SK-N-SH (cell line): ENCODE measurements at regions not wholly inside any gene's neighbourhood (a gene's known extent, or its start where the extent isn't known, plus 50 kb on each side); places are given as distances from the start of the nearest gene placed in this dataset.

Source experiments
- CTCF ChIA-PET: fragments of 300-600, 350-600 bp; formaldehyde crosslinking; extraction: SDS; loops from one replicate; lab custom pipeline; 2021; lab: Yijun Ruan, JAX
- POLR2A ChIA-PET: fragments of 350-600 bp; sonication (Branson Sonifier 250); formaldehyde crosslinking; extraction: SDS; loops from one replicate; lab custom pipeline; 2020; ENCODE audit warnings: antibody characterized with exemption, inconsistent platforms; lab: Yijun Ruan, JAX
- DNase-seq: peaks from one replicate; pipeline ENCODE4 v3.0.0; 2012
- H2AFZ ChIP-seq: fragments of 200-600 bp; sonication (generic); 2 replicates; pipeline ENCODE4 v1.8.1; 2016; ENCODE audit warnings: antibody characterized with exemption, mild to moderate bottlenecking, low read depth
- H3F3A ChIP-seq: fragments of 200-600 bp; sonication (generic); replicated peaks from 2 replicates; pipeline ENCODE3; 2016; ENCODE audit warnings: antibody characterized with exemption, mild to moderate bottlenecking; ENCODE audit not compliant: insufficient read depth
- H3K27ac ChIP-seq, 2 experiments: fragments of 200-500 bp in 1 of 2; fragments of 200-600 bp in 1 of 2; sonication (Bioruptor generic) in 1 of 2; sonication (generic), shearing (Covaris generic) in 1 of 2; 2 replicates each; pipeline versions ENCODE4 v1.5.1 to v1.6.1; 2014 to 2016; ENCODE audit warnings: low read depth in 2 of 2, inconsistent platforms in 1 of 2, low read length in 1 of 2, mild to moderate bottlenecking in 1 of 2, mixed read lengths in 1 of 2
- H3K27me3 ChIP-seq: fragments of 200-600 bp; sonication (generic), shearing (Covaris generic); 2 replicates; pipeline ENCODE4 v1.6.1; 2016; ENCODE audit warnings: mixed run types; ENCODE audit not compliant: insufficient read depth
- H3K36me3 ChIP-seq, 2 experiments: fragments of 200-500 bp in 1 of 2; fragments of 200-600 bp in 1 of 2; sonication (Bioruptor generic) in 1 of 2; sonication (generic) in 1 of 2; replicated peaks in 1 of 2; 2 replicates each; pipeline versions ENCODE3 to v1.5.1; 2014 to 2016; ENCODE audit warnings: low read length in 1 of 2, mild to moderate bottlenecking in 1 of 2; ENCODE audit not compliant: insufficient read depth in 2 of 2, control insufficient read depth in 1 of 2
- H3K4me1 ChIP-seq, 2 experiments: fragments of 200-500 bp in 1 of 2; fragments of 200-600 bp in 1 of 2; sonication (Bioruptor generic) in 1 of 2; sonication (generic), shearing (Covaris generic) in 1 of 2; 2 replicates each; pipeline versions ENCODE4 v1.5.1 to v1.6.1; 2014 to 2016; ENCODE audit warnings: low read depth in 1 of 2, low read length in 1 of 2, mixed run types in 1 of 2; ENCODE audit not compliant: insufficient read depth in 2 of 2, control insufficient read depth in 1 of 2
- H3K4me2 ChIP-seq: fragments of 200-600 bp; sonication (generic), shearing (Covaris generic); 2 replicates; pipeline ENCODE4 v1.6.1; 2017; ENCODE audit warnings: mixed run types
- H3K4me3 ChIP-seq, 2 experiments: fragments of 200-500 bp in 1 of 2; fragments of 200-600 bp in 1 of 2; sonication (Bioruptor generic) in 1 of 2; sonication (generic), shearing (Covaris generic) in 1 of 2; 2 replicates each; pipeline versions ENCODE4 v1.5.1 to v1.8.1; 2014 to 2016; ENCODE audit warnings: low read depth in 2 of 2, inconsistent platforms in 1 of 2, low read length in 1 of 2, mild to moderate bottlenecking in 1 of 2, mixed read lengths in 1 of 2, moderate library complexity in 1 of 2
- H3K79me2 ChIP-seq: fragments of 200-600 bp; sonication (generic); 2 replicates; pipeline ENCODE4 v1.8.1; 2017; ENCODE audit warnings: mild to moderate bottlenecking; ENCODE audit not compliant: insufficient read depth
- H3K9ac ChIP-seq: fragments of 200-600 bp; sonication (generic); 2 replicates; pipeline ENCODE4 v1.6.1; 2017; ENCODE audit warnings: mixed run types
- H3K9me2 ChIP-seq: fragments of 200-600 bp; sonication (generic); 2 replicates; pipeline ENCODE4 v1.6.1; 2017; ENCODE audit warnings: mixed run types
- H3K9me3 ChIP-seq: fragments of 200-600 bp; sonication (generic); 2 replicates; pipeline ENCODE4 v1.6.1; 2017; ENCODE audit warnings: mixed run types, mild to moderate bottlenecking, moderate library complexity
- H4K20me1 ChIP-seq: fragments of 200-600 bp; sonication (generic); 2 replicates; pipeline ENCODE4 v1.6.1; 2017; ENCODE audit warnings: mild to moderate bottlenecking, mixed run types; ENCODE audit not compliant: insufficient read depth
- CHD2 ChIP-seq: fragments of 150-350 bp; IDR thresholded peaks from 2 replicates; pipeline ENCODE4 v1.6.1; 2018; ENCODE audit warnings: low read length; ENCODE audit not compliant: partially characterized antibody
- ELF1 ChIP-seq: IDR thresholded peaks from 2 replicates; pipeline ENCODE4 v1.4.0; 2012
- EZH2phosphoT487 ChIP-seq: fragments of 200-600 bp; sonication (generic); IDR thresholded peaks from 2 replicates; pipeline ENCODE4 v1.6.1; 2017; ENCODE audit warnings: low read depth, mixed run types, mild to moderate bottlenecking, antibody characterized with exemption, moderate library complexity, borderline replicate concordance
- GABPA ChIP-seq: IDR thresholded peaks from 2 replicates; pipeline ENCODE4 v1.4.0; 2012; ENCODE audit warnings: low read depth, mild to moderate bottlenecking
- IRF3 ChIP-seq: fragments of 150-350 bp; IDR thresholded peaks from 2 replicates; pipeline ENCODE4 v1.6.1; 2016; ENCODE audit warnings: mild to moderate bottlenecking, low read depth, low read length
- NRF1 ChIP-seq: IDR thresholded peaks from 2 replicates; pipeline ENCODE4 v1.6.1; 2012; ENCODE audit warnings: low read depth, mild to moderate bottlenecking, low read length
- RCOR1 ChIP-seq: fragments of 150-350 bp; IDR thresholded peaks from 2 replicates; pipeline ENCODE4 v1.6.1; 2017; ENCODE audit warnings: antibody characterized with exemption, low read length
- REST ChIP-seq: IDR thresholded peaks from 2 replicates; pipeline ENCODE4 v1.6.1; 2012; ENCODE audit warnings: mild to moderate bottlenecking, low read depth, low read length, moderate library complexity
- RFX5 ChIP-seq: IDR thresholded peaks from 2 replicates; pipeline ENCODE4 v1.6.1; 2012; ENCODE audit warnings: mild to moderate bottlenecking, improper control_type of control experiment, low read length
- RXRA ChIP-seq: IDR thresholded peaks from 2 replicates; pipeline ENCODE4 v1.4.0; 2012; ENCODE audit warnings: low read depth, mild to moderate bottlenecking, borderline replicate concordance
- SMC3 ChIP-seq: IDR thresholded peaks from 2 replicates; pipeline ENCODE4 v1.6.1; 2012; ENCODE audit warnings: low read depth, low read length, improper control_type of control experiment
- TAF1 ChIP-seq: IDR thresholded peaks from 2 replicates; pipeline ENCODE4 v1.6.1; 2012; ENCODE audit warnings: low read depth, mild to moderate bottlenecking, low read length, moderate library complexity, borderline replicate concordance
- TCF12 ChIP-seq: IDR thresholded peaks from 2 replicates; pipeline ENCODE4 v1.4.0; 2012
- TEAD4 ChIP-seq: IDR thresholded peaks from 2 replicates; pipeline ENCODE4 v1.4.0; 2012; ENCODE audit warnings: mild to moderate bottlenecking, borderline replicate concordance; ENCODE audit not compliant: insufficient read depth
- WGBS: methylation state at CpG from one replicate; pipeline ENCODE4 v1.1.6; 2017; ENCODE audit warnings: low lambda C conversion rate; 5-methylcytosine and 5-hydroxymethylcytosine counted together

- Histone ChIP-seq H3K4me2 (no peak overlapping the region), H3K27me3 (peaks cover 7% of the 10 kb centered on the region; the same call in 1 of the 2 replicates), H3K4me1 (no peaks in the 10 kb centered on the region), H3K4me3 (no peak overlapping the region), H2AFZ (no peak overlapping the region), H3K79me2 (no peaks in the 10 kb centered on the region), H3K9me3 (no peaks in the 10 kb centered on the region), H3K36me3 (no peaks in the 10 kb centered on the region), H3K9me2 (no peaks in the 10 kb centered on the region), H3F3A (no peaks in the 10 kb centered on the region), H3K27ac (no peak overlapping the region), H3K9ac (no peak overlapping the region), H4K20me1 (no peaks in the 10 kb centered on the region)
- TF ChIP-seq REST (no peak), TCF12 (no peak), RXRA (no peak), RFX5 (no peak), ELF1 (no peak), TEAD4 (no peak), SMC3 (no peak), GABPA (no peak), IRF3 (no peak), RCOR1 (no peak), NRF1 (no peak), EZH2phosphoT487 (no peak), TAF1 (no peak)
- WGBS = 53% methylated on average over 3 of the region's 3 CpGs
- POLR2A ChIA-PET = no interaction called here
- CTCF ChIA-PET = no interaction called here
- DNase-seq = no peak
These were observed 54.0 kb upstream of the TOP3B start for GRCh38 chr22:22036588-22036987.

DNA sequence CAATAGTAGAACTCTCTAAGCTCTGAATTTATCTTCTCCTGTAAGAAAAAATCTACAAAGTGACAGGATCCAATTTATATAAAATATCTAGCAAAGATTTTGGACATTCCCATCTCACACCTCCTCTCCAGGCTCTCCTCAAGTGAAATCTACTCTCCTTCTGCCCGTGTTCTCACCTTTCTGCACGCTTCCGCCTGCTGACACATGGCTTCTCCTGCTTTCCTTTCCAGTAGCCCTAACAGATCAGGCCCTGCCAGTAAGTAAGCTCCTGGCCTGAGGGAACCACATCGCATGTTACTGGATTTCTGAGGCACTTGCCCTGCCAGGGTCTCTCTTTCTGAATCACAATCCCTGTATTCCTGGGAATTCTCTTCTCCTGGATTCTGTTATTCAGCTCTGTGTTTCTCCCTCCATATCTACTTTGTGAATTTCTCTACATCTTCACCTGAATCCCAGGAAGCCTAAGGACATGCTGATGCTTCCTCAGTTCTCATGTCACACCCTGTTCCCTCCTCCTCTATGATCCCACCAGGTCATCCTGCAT, 53.3 kb upstream of the TOP3B start:
- no peak overlapping the region for H2AFZ ChIP-seq

More for the DNA sequence above, 53.3 kb upstream of the TOP3B start:
- no peak overlapping the region for H3K27ac ChIP-seq
- H3K79me2 ChIP-seq = no peaks in the 10 kb centered on the region
- no peaks in the 10 kb centered on the region for H3K9me3 ChIP-seq
- TF ChIP-seq CHD2 = no peak
- no peak for TF ChIP-seq RFX5
- no peaks in the 10 kb centered on the region for H3K4me1 ChIP-seq
- DNase-seq = no peak
- no peak overlapping the region for H3K9ac ChIP-seq
- 50% methylated on average over 4 of the region's 4 CpGs for WGBS
- no peaks in the 10 kb centered on the region for H3K36me3 ChIP-seq
- H3F3A ChIP-seq = no peaks in the 10 kb centered on the region
- no peak overlapping the region for H3K4me2 ChIP-seq
- H3K27me3 ChIP-seq = peaks cover 6% of the 10 kb centered on the region; the same call in 1 of the 2 replicates
- no peak overlapping the region for H3K4me3 ChIP-seq
- POLR2A ChIA-PET = no interaction called here
- no peaks in the 10 kb centered on the region for H4K20me1 ChIP-seq
- H3K9me2 ChIP-seq = no peaks in the 10 kb centered on the region
- CTCF ChIA-PET = interaction anchor here (1.4 to 1.7 kb wide), 2 partner anchors 24 to 83 kb away, joined by 4 to 5 read pairs; partner anchors contain the start of gene PPM1F
